ENCODE measurements at regions not wholly inside any gene's neighbourhood (a gene's known extent, or its start where the extent isn't known, plus 50 kb on each side); places are given as distances from the start of the nearest gene placed in this dataset.

- Histone ChIP-seq H3K36me3 (no peaks in the 10 kb centered on the region), H3K4me3 (peak overlapping the region in 9 of 12 donors; percentile 4 to 40 (median 19)), H3K4me1 (peaks cover 0 to 8% (median 0%) of the 10 kb centered on the region in 12 donors), H3K27ac (no peak overlapping the region), H3K27me3 (peaks cover 0 to 37% (median 13%) of the 10 kb centered on the region in 9 donors), H3K9me3 (no peaks in the 10 kb centered on the region)
- DNase-seq = peak in 3 of 5 donors; percentile 9 to 35 (median 22)
- peak in 2 of 4 donors; percentile 37 to 39 for ATAC-seq
- no peak for TF ChIP-seq CTCF (IDR thresholded peaks at IDR 0.05)
- no peak for TF ChIP-seq POLR2A (IDR thresholded peaks at IDR 0.05)
- 0 to 3% (median 1%) methylated on average over 6 to 65 of the region's 65 CpGs for WGBS, 4 donors
- intact Hi-C loops (cut with DNase I) = no loop called here
Observed at GRCh38 chr4:164383358-164384220, 370.3 kb upstream of the SMIM31 start.

- H3K4me3 ChIP-seq = no peak overlapping the region
- H3K4me1 ChIP-seq = peaks cover 0 to 8% (median 0%) of the 10 kb centered on the region in 12 donors
- no peaks in the 10 kb centered on the region for H3K36me3 ChIP-seq
- TF ChIP-seq POLR2A (IDR thresholded peaks at IDR 0.05) (no peak), CTCF (IDR thresholded peaks at IDR 0.05) (no peak)
- WGBS, 4 donors = 68 to 72% (median 70%) methylated on average over 8 of the region's 8 CpGs
- peaks cover 0 to 37% (median 13%) of the 10 kb centered on the region in 9 donors for H3K27me3 ChIP-seq
- no peaks in the 10 kb centered on the region for H3K9me3 ChIP-seq
- H3K27ac ChIP-seq = no peak overlapping the region
- DNase-seq (no peak), ATAC-seq (no peak)
- intact Hi-C loops (cut with DNase I) = no loop called here
Observed at GRCh38 chr4:164384416-164384815, 369.5 kb upstream of the SMIM31 start.

- intact Hi-C loops (cut with DNase I) = no loop called here
- no peak for DNase-seq
- Histone ChIP-seq H3K27ac (no peak overlapping the region), H3K4me3 (no peak overlapping the region), H3K36me3 (no peaks in the 10 kb centered on the region), H3K9me3 (peaks cover 0 to 6% (median 0%) of the 10 kb centered on the region in 12 donors), H3K4me1 (no peaks in the 10 kb centered on the region), H3K27me3 (no peaks in the 10 kb centered on the region)
- TF ChIP-seq CTCF (IDR thresholded peaks at IDR 0.05) = no peak
- no peak for TF ChIP-seq POLR2A (IDR thresholded peaks at IDR 0.05)
- 44 to 56% (median 45%) methylated on average over 4 of the region's 4 CpGs for WGBS, 4 donors
- ATAC-seq = no peak
Observed at GRCh38 chr4:164396439-164396838, 357.5 kb upstream of the SMIM31 start.

- DNase-seq (no peak), ATAC-seq (no peak)
- no peak for TF ChIP-seq CTCF (IDR thresholded peaks at IDR 0.05)
- TF ChIP-seq POLR2A (IDR thresholded peaks at IDR 0.05) = no peak
- Histone ChIP-seq H3K4me3 (no peak overlapping the region), H3K36me3 (no peaks in the 10 kb centered on the region), H3K27me3 (no peaks in the 10 kb centered on the region), H3K9me3 (peaks cover 0 to 2% (median 0%) of the 10 kb centered on the region in 12 donors), H3K4me1 (no peaks in the 10 kb centered on the region), H3K27ac (no peak overlapping the region)
- 33 to 58% (median 47%) methylated on average over 1 of the region's 1 CpG for WGBS, 4 donors
- intact Hi-C loops (cut with DNase I) = no loop called here
Observed at GRCh38 chr4:164402554-164402953, 351.4 kb upstream of the SMIM31 start.

All from heart left ventricle (tissue), 16 donors.